GM12872 (cell line): ENCODE measurements at regions not wholly inside any gene's neighbourhood (a gene's known extent, or its start where the extent isn't known, plus 50 kb on each side); places are given as distances from the start of the nearest gene placed in this dataset.

Experiments
- CTCF ChIP-seq: IDR thresholded peaks from 3 replicates; pipeline ENCODE4 v1.5.1; 2011; ENCODE audit warnings: low read depth, mild to moderate bottlenecking, low read length, moderate library complexity; ENCODE audit not compliant: insufficient read depth

GRCh38 chr12:91561301-91561957 lies 378.8 kb upstream of the DCN start:
- no peak for TF ChIP-seq CTCF

- TF ChIP-seq CTCF, result no peak
These were observed 374.3 kb upstream of the DCN start for GRCh38 chr12:91556909-91557308.

- TF ChIP-seq CTCF, result no peak
These were observed 373.1 kb upstream of the DCN start for GRCh38 chr12:91555436-91556415.

GRCh38 chr12:91551927-91552326 lies 369.3 kb upstream of the DCN start:
- TF ChIP-seq CTCF, result no peak

- no peak for TF ChIP-seq CTCF
These were observed 368.6 kb upstream of the DCN start for GRCh38 chr12:91551242-91551641.

GRCh38 chr12:91542666-91543065 lies 360.0 kb upstream of the DCN start:
- no peak for TF ChIP-seq CTCF

GRCh38 chr12:91542067-91542466 lies 359.4 kb upstream of the DCN start:
- TF ChIP-seq CTCF, result no peak
